ENCODE measurements at regions not wholly inside any gene's neighbourhood (a gene's known extent, or its start where the extent isn't known, plus 50 kb on each side); places are given as distances from the start of the nearest gene placed in this dataset.

GRCh38 chr5:123709422-123709821, 197.4 kb downstream of the CSNK1G3 start:
- TF ChIP-seq CTCF (optimal IDR thresholded peaks at IDR 0.05 in 1 of 3, IDR thresholded peaks at IDR 0.05 in 1 of 3, conservative IDR thresholded peaks at IDR 0.05 in 1 of 3; ENCODE audit: extremely low read depth in 1 of 3, insufficient read depth in 2 of 3, low read length in 3 of 3), result no peak
- TF ChIP-seq EZH2 (IDR thresholded peaks at IDR 0.05; ENCODE audit: low read length), result no peak

Data from keratinocyte (primary cell).